GM18951 (cell line): ENCODE measurements at regions not wholly inside any gene's neighbourhood (a gene's known extent, or its start where the extent isn't known, plus 50 kb on each side); places are given as distances from the start of the nearest gene placed in this dataset.

Experiments
- POLR2A ChIP-seq: IDR thresholded peaks from 4 replicates; pipeline ENCODE4 v1.6.1; 2011; ENCODE audit warnings: mild to moderate bottlenecking; ENCODE audit not compliant: insufficient read length, insufficient read depth; ENCODE audit errors: extremely low read depth
- in situ Hi-C: fragments of 300-500 bp; cut with MboI; formaldehyde crosslinking; loops from one replicate; pipeline ENCODE4 v1.12.0; 2022; ENCODE audit warnings: low sequenced_read_pairs, mixed read lengths, inconsistent platforms; ENCODE audit not compliant: unreplicated experiment

DNA sequence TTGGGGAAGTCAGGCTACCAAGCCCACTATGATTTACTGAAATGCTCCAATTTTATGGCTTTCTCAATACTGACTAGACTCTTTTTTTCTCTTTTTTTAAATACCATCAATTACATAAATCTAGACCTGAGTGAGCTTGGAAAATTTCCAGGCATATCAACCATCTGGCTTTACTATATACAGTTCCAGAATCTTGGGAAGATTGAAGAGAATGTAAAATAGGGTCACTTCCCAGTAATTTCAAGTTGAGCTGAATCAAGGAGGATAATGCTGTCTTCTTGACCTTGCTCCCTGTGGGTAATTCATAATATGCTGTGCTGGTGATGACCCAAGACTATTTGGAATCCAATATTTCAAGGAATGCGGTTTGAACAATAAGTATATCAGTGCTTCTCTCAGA, 108.1 kb downstream of the MAP3K21 start:
- TF ChIP-seq POLR2A: no peak
- in situ Hi-C loops: loop anchor here (25.0 kb wide), 2 partner anchors 352 to 627 kb away; no protein-coding TSS in a partner anchor

DNA sequence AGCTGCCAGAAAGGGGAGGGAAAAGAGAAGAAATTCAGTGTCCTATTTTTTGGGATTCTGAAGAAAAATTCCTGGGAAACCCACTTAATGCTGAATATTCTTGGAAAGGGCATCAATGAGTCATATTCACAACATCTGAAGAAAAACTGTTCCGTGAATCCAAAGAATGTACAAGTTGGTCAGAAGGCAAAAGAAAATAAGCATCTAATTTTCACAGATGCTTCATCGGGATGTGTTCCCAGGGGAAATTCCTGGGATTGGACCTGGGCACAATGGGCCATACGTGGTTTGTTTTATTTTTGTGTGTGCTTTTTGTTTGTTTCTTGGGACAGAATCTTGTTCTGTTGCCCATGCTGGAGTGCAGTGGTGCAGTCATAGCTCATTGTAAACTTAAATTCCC, 112.2 kb downstream of the MAP3K21 start:
- TF ChIP-seq POLR2A: no peak
- in situ Hi-C loops: loop anchor here (25.0 kb wide), 2 partner anchors 348 to 623 kb away; no protein-coding TSS in a partner anchor

GRCh38 chr1:233440951-233441401, 113.5 kb downstream of the MAP3K21 start:
- TF ChIP-seq POLR2A: no peak
- in situ Hi-C loops: loop anchor here (25.0 kb wide), 2 partner anchors 346 to 621 kb away; no protein-coding TSS in a partner anchor

DNA sequence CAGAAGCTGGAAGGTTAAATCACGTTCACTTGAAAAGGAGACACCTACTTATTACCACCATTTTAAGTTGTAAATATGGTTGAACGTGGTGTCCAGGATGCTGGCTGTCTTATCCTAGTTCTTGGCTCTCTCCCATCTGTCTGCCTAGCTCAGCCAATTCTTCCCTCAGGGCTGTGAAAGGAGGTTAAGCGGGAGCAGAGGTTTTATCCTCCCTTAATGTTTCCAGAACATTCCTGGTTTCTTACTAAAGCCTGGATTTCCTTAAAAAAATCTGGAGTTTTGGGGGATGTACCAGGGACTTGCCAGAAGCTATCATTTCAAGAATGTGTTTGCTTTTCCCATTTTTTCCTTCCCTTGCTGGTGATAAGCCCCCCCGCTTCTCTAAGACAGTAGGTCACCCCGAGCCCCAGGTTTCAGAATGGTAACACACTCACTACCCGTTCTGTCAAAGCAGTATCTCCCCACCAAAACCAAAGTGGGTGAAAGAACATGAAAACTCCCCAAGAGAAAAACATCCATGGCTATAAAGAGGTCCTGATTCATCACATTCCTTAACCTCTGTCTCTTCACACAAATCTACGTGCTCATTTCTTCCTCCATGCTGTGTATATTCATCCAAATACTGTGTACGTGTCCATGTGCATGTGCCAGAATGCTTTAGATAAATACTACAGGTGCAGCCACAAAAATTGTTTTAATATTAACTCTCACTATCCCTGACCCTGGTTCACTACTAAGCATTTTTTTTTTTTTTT, 114.7 kb downstream of the MAP3K21 start:
- no peak for TF ChIP-seq POLR2A
- in situ Hi-C loops: loop anchor here (25.0 kb wide), 2 partner anchors 345 to 620 kb away; no protein-coding TSS in a partner anchor

DNA sequence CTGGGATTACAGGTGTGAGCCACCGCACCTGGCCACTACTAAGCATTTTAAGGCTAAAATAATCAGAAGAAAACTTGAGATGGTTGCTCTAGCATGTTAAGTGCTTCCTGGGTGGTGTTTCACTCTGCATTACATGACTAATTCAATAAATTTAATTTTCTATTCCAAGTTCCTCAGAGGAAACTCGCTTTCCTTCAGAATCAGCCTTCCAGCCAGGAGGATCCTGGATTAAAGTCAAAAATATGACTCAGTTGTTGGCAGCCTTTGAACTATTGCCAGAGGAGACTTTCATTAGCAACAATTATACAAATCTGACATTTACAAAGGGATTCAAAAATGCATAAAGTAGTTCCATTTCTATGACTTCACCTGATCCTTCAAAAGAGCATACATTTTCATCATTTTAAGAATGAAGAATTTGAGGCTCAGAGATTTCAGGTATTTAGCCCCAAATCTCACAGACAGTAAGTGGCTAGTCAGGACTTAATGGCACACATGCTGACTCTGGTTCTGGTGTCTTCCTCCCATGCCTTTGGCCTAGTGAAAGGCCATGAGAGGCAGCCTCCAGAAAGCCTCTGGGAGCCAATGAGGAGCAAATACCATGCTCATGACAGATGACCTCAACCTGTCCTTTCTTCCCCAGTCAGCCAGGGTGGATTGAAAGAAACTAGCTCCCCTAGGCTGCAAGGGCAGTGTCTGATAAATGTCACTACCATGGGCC, 115.7 kb downstream of the MAP3K21 start:
- TF ChIP-seq POLR2A: no peak
- in situ Hi-C loops: loop anchor here (25.0 kb wide), 2 partner anchors 344 to 619 kb away; no protein-coding TSS in a partner anchor

DNA sequence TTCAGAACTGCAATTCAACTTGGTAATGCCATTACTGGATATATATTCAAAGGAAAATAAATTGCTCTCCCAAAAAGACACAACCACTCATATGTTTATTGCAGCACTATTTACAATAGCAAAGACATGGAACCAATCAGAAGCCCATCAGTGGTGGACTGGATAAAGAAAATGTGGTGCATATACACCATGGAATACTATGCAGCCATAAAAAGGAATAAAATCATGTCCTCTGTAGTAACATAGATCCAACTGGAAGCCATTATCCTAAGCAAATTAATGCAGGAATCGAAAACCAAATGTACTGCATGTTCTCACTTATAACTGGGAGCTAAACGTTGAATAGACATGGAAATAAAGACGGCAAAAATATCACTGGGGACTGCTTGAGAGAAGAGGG, 117.0 kb downstream of the MAP3K21 start:
- no peak for TF ChIP-seq POLR2A
- in situ Hi-C loops: loop anchor here (25.0 kb wide), 2 partner anchors 343 to 618 kb away; no protein-coding TSS in a partner anchor

- no peak for TF ChIP-seq POLR2A
- in situ Hi-C loops: loop anchor here (25.0 kb wide), 2 partner anchors 342 to 617 kb away; no protein-coding TSS in a partner anchor
Observed at GRCh38 chr1:233445737-233446136, 118.2 kb downstream of the MAP3K21 start.

GRCh38 chr1:233446935-233447334, 119.4 kb downstream of the MAP3K21 start:
- in situ Hi-C loops: loop anchor here (25.0 kb wide), 2 partner anchors 340 to 615 kb away; no protein-coding TSS in a partner anchor
- no peak for TF ChIP-seq POLR2A

DNA sequence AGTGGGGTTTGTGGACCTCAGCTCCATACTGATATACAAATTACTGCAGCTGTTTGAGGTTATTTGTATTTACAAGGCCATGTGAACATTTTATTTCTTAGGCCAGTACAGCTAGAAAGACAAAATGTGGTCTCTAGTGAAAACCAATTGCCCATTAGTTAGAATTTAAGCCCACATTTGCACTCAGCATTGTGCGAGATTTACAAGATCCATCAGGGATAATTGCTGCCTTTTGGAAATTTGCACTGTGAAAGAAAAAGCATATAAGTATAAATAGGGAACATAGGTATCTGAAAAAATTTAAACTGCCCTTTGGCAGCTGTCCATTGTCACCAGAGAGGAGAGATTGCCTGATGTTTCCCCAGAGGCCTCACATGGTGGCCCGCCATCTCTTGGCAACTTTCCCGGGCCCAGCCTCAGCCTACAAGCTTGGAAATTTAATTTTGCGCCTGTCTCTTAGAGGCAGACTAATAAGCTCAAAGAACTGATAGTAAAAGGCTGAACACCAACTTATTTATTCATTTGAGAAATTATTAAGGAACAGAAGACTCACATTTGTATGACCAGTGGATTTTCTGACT, 120.7 kb downstream of the MAP3K21 start:
- in situ Hi-C loops: loop anchor here (25.0 kb wide), 2 partner anchors 339 to 614 kb away; no protein-coding TSS in a partner anchor
- TF ChIP-seq POLR2A: no peak

DNA sequence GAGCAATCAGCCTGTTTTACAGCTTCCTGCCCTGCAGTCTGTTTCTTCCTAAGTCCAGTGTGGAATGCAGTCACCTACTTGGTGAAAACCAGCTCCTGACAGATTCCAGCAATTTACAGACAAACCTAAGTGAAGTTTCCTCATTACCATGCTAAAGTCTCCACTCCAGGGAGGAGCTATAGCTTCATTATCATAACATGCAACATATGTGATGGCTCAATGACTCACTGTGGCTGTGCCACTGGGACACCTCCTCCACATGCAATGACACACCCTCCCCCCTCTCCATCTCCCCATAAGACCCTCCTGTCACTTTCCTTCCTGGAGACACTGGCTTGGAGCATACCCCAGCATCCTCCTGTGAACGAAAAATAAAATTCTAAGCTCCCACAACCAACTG, 125.2 kb downstream of the MAP3K21 start:
- no peak for TF ChIP-seq POLR2A

GRCh38 chr1:233453433-233454200, 126.1 kb downstream of the MAP3K21 start:
- in situ Hi-C loops: no loop called here
- TF ChIP-seq POLR2A: no peak

More for the DNA sequence above, 125.2 kb downstream of the MAP3K21 start:
- in situ Hi-C loops: no loop called here

- no peak for TF ChIP-seq POLR2A
- in situ Hi-C loops: no loop called here
Observed at GRCh38 chr1:233459470-233459945, 132.0 kb downstream of the MAP3K21 start.
